ENCODE measurements at regions not wholly inside any gene's neighbourhood (a gene's known extent, or its start where the extent isn't known, plus 50 kb on each side); places are given as distances from the start of the nearest gene placed in this dataset.

GRCh38 chr18:47717257-47717656, 213.2 kb downstream of the SMAD2 start:
- TF ChIP-seq SMARCA5 (IDR thresholded peaks at IDR 0.05) (no peak), E2F4 (CRISPR knock-in tag; IDR thresholded peaks at IDR 0.05; ENCODE audit: low read depth) (no peak), RAD51 (IDR thresholded peaks at IDR 0.05; ENCODE audit: borderline replicate concordance, low read depth) (no peak), RREB1 (CRISPR knock-in tag; IDR thresholded peaks at IDR 0.05) (no peak), TEAD4 (IDR thresholded peaks at IDR 0.05; ENCODE audit: low read length) (no peak), TEAD4 (CRISPR knock-in tag; IDR thresholded peaks at IDR 0.05; ENCODE audit: borderline replicate concordance) (no peak)
- no peaks in the 10 kb centered on the region for H3K36me3 ChIP-seq (ENCODE audit: control insufficient read depth, insufficient read depth, low read length)
- no peak overlapping the region for H3K4me3 ChIP-seq
- intact Hi-C loops (cut with micrococcal nuclease) (no loop called here), in situ Hi-C loops (cut with MboI) (no loop called here)
- no peaks in the 10 kb centered on the region for H3K79me2 ChIP-seq (ENCODE audit: control insufficient read depth, insufficient read depth, low read length)
- H3K9me3 ChIP-seq (replicated peaks; ENCODE audit: control insufficient read depth, insufficient read depth, low read depth, low read length) = no peaks in the 10 kb centered on the region
- H4K20me1 ChIP-seq (replicated peaks; ENCODE audit: control insufficient read depth, insufficient read depth, low read length) = no peaks in the 10 kb centered on the region
- no peak for FAIRE-seq
- DNase-seq (ENCODE audit: extremely low read depth in 1 of 4, low spot score in 3 of 4) = no peak
- H3K4me1 ChIP-seq (replicated peaks in 1 of 2; ENCODE audit: control insufficient read depth in 2 of 2, insufficient read depth in 2 of 2, low read length in 2 of 2) = no peaks in the 10 kb centered on the region
- H3K4me2 ChIP-seq (ENCODE audit: insufficient read depth, low read length) = no peak overlapping the region
- ChIA-PET POLR2A (no interaction called here), CTCF (ENCODE audit: low intra/inter-chr PET ratio) (no interaction called here)
- no TSS peak for BruUV-seq (replicated peaks)
- no peak overlapping the region for H3K9ac ChIP-seq (ENCODE audit: insufficient read depth in 1 of 2, low read depth in 2 of 2, low read length in 2 of 2)
- ATAC-seq = no peak
- no peaks in the 10 kb centered on the region for H3K9me1 ChIP-seq (ENCODE audit: control insufficient read depth, insufficient read depth, low read length)
- no peak overlapping the region for H2AFZ ChIP-seq (ENCODE audit: low read depth, low read length)
- H3K27me3 ChIP-seq (ENCODE audit: control insufficient read depth in 2 of 2, insufficient read depth in 2 of 2, low read length in 2 of 2) = no peaks in the 10 kb centered on the region
- H3K27ac ChIP-seq (ENCODE audit: extremely low read depth, low read depth, low read length) = no peak overlapping the region
- 0% methylated on average over 3 of the region's 3 CpGs for WGBS (ENCODE audit: insufficient coverage, low coverage, missing lambda C conversion rate)

All from K562 (cell line).